HCT116 (cell line): ENCODE measurements at regions not wholly inside any gene's neighbourhood (a gene's known extent, or its start where the extent isn't known, plus 50 kb on each side); places are given as distances from the start of the nearest gene placed in this dataset.

Experiments
- ATAC-seq: fragments of 200-7000 bp; cut with Tn5 transposase; 2 replicates; pipeline ENCODE4 v1.9.1; 2020; ENCODE audit warnings: mild to moderate bottlenecking, moderate library complexity
- BruUV-seq: library from RNA; stranded (reverse); fragments of 400-500 nt; replicated peaks from 2 replicates; lab custom pipeline; 2021; lab: Mats Ljungman, UMichigan
- CTCF ChIA-PET: fragments of 300-600 bp; sonication (Branson Sonifier 250); formaldehyde crosslinking; loops from one replicate; lab custom pipeline; 2021; ENCODE audit warnings: antibody characterized with exemption; lab: Charles Lee
- POLR2A ChIA-PET: fragments of 300-600, 350-600 bp; sonication (Branson Sonifier 250); formaldehyde crosslinking; loops from one replicate; lab custom pipeline; 2021; ENCODE audit warnings: antibody characterized with exemption; lab: Charles Lee
- RAD21 ChIA-PET, 2 experiments: fragments of 300-600 bp; sonication (Branson Sonifier 250); formaldehyde crosslinking; loops; one replicate each; lab custom pipeline; 2023; ENCODE audit warnings: low total read pairs in 2 of 2; ENCODE audit not compliant: uncharacterized antibody in 2 of 2, unreplicated experiment in 2 of 2, low non-redundant PET in 1 of 2; lab: Charles Lee
- DNase-seq: peaks from one replicate; pipeline ENCODE4 v3.0.0-alpha.2; 2010; ENCODE audit warnings: low read depth, low spot score
- H2AFZ ChIP-seq: fragments of 200-600 bp; shearing (Covaris generic), sonication (generic); 2 replicates; pipeline ENCODE4 v1.6.1; 2017; ENCODE audit warnings: low read depth, mixed run types, mixed read lengths, antibody characterized with exemption, low read length; ENCODE audit not compliant: poor library complexity, severe bottlenecking
- H3K27ac ChIP-seq: 2 replicates; pipeline ENCODE4 v1.5.1; 2012; ENCODE audit warnings: low read depth, low read length
- H3K27me3 ChIP-seq: fragments of 200-600 bp; sonication (generic); 2 replicates; pipeline ENCODE4 v1.6.1; 2016; ENCODE audit warnings: mixed run types, low read length, mixed read lengths; ENCODE audit not compliant: insufficient read depth
- H3K36me3 ChIP-seq, 2 experiments: fragments of 200-500 bp in 1 of 2; fragments of 200-600 bp in 1 of 2; sonication (Bioruptor generic) in 1 of 2; sonication (generic) in 1 of 2; 2 replicates each; pipeline versions ENCODE4 v1.5.1 to v1.6.1; 2014 to 2016; ENCODE audit warnings: low read length in 2 of 2, inconsistent platforms in 1 of 2, mixed read lengths in 1 of 2, mixed run types in 1 of 2; ENCODE audit not compliant: insufficient read depth in 2 of 2, control insufficient read depth in 1 of 2
- H3K4me1 ChIP-seq, 2 experiments: fragments of 200-600 bp in 1 of 2; sonication (generic) in 1 of 2; 2 replicates each; pipeline versions ENCODE4 v1.5.1 to v1.6.1; 2012 to 2017; ENCODE audit warnings: low read length in 2 of 2, inconsistent platforms in 1 of 2, mild to moderate bottlenecking in 1 of 2, mixed read lengths in 1 of 2, mixed run types in 1 of 2, moderate library complexity in 1 of 2; ENCODE audit not compliant: insufficient read depth in 2 of 2, control insufficient read depth in 1 of 2
- H3K4me2 ChIP-seq: fragments of 200-600 bp; sonication (generic); 2 replicates; pipeline ENCODE4 v1.6.1; 2017; ENCODE audit warnings: mixed run types, low read length, mixed read lengths
- H3K4me3 ChIP-seq, 2 experiments: fragments of 200-600 bp in 1 of 2; sonication (generic) in 1 of 2; replicated peaks in 1 of 2; 2 replicates each; pipeline ENCODE4 v1.5.1; 2011 to 2016; ENCODE audit warnings: low read length in 2 of 2, control low read depth in 1 of 2, low read depth in 1 of 2, mild to moderate bottlenecking in 1 of 2, mixed read lengths in 1 of 2, mixed run types in 1 of 2
- H3K79me2 ChIP-seq: fragments of 200-600 bp; sonication (generic); 2 replicates; pipeline ENCODE4 v1.6.1; 2017; ENCODE audit warnings: mild to moderate bottlenecking, mixed run types, low read length, moderate library complexity, mixed read lengths; ENCODE audit not compliant: insufficient read depth
- H3K9ac ChIP-seq: fragments of 200-600 bp; sonication (generic); 2 replicates; pipeline ENCODE4 v1.6.1; 2016; ENCODE audit warnings: low read length, mixed read lengths
- H3K9me2 ChIP-seq: fragments of 200-600 bp; sonication (generic), shearing (Covaris generic); 2 replicates; pipeline ENCODE4 v1.6.1; 2017; ENCODE audit warnings: mixed run types, mild to moderate bottlenecking, moderate library complexity; ENCODE audit not compliant: insufficient read depth
- H3K9me3 ChIP-seq, 2 experiments: fragments of 200-500 bp in 1 of 2; fragments of 200-600 bp in 1 of 2; sonication (Bioruptor generic) in 1 of 2; sonication (generic) in 1 of 2; 2 replicates each; pipeline ENCODE4 v1.6.1; 2014 to 2017; ENCODE audit warnings: low read length in 2 of 2, mixed read lengths in 2 of 2, inconsistent platforms in 1 of 2, low read depth in 1 of 2, mild to moderate bottlenecking in 1 of 2, mixed run types in 1 of 2, moderate library complexity in 1 of 2; ENCODE audit not compliant: control insufficient read depth in 1 of 2, insufficient read depth in 1 of 2
- H4K20me1 ChIP-seq: fragments of 200-600 bp; sonication (generic), shearing (Covaris generic); 2 replicates; pipeline ENCODE4 v1.6.1; 2017; ENCODE audit warnings: mixed run types, mild to moderate bottlenecking, moderate library complexity; ENCODE audit not compliant: insufficient read depth
- ATF3 ChIP-seq: IDR thresholded peaks from 2 replicates; pipeline ENCODE4 v1.6.1; 2012
- EGR1 ChIP-seq: IDR thresholded peaks from 2 replicates; pipeline ENCODE4 v1.6.1; 2012; ENCODE audit warnings: low read depth
- ELF1 ChIP-seq: IDR thresholded peaks from 2 replicates; pipeline ENCODE4 v1.6.1; 2012; ENCODE audit warnings: low read depth, borderline replicate concordance
- EZH2 ChIP-seq: fragments of 200-600 bp; sonication (generic); IDR thresholded peaks from 2 replicates; pipeline ENCODE4 v1.6.1; 2017; ENCODE audit warnings: antibody characterized with exemption, mixed run types
- EZH2phosphoT487 ChIP-seq: fragments of 200-600 bp; IDR thresholded peaks from 2 replicates; pipeline ENCODE4 v1.6.1; 2018; ENCODE audit warnings: antibody characterized with exemption, borderline replicate concordance
- FOSL1 ChIP-seq: IDR thresholded peaks from 2 replicates; pipeline ENCODE4 v1.6.1; 2012; ENCODE audit warnings: low read depth
- JUND ChIP-seq: IDR thresholded peaks from 2 replicates; pipeline ENCODE4 v1.6.1; 2012
- POLR2A ChIP-seq: IDR thresholded peaks from 2 replicates; pipeline ENCODE4 v1.7.0; 2011; ENCODE audit warnings: borderline replicate concordance; ENCODE audit not compliant: insufficient read depth, insufficient read length; ENCODE audit errors: extremely low read depth
- POLR2AphosphoS5 ChIP-seq: IDR thresholded peaks from 2 replicates; pipeline ENCODE4 v1.6.1; 2011; ENCODE audit warnings: mild to moderate bottlenecking, low read depth, low read length, moderate library complexity
- REST ChIP-seq: IDR thresholded peaks from 2 replicates; pipeline ENCODE4 v1.6.1; 2012; ENCODE audit warnings: low read depth
- SIN3A ChIP-seq: IDR thresholded peaks from 2 replicates; pipeline ENCODE4 v1.6.1; 2012; ENCODE audit warnings: low read depth
- ZFX ChIP-seq: fragments of 450-650 bp; IDR thresholded peaks from 2 replicates; pipeline ENCODE4 v1.6.1; 2017
- ZNF274 ChIP-seq: fragments of 200-500 bp; sonication (Bioruptor generic); IDR thresholded peaks from 2 replicates; pipeline ENCODE4 v1.6.1; 2014; ENCODE audit warnings: mild to moderate bottlenecking, low read depth, low read length, inconsistent platforms
- intact Hi-C: fragments of 100-400 bp; cut with micrococcal nuclease; formaldehyde crosslinking; loops from 2 replicates; pipeline ENCODE4 v1.10.0; 2022
- TF ChIP-seq, protein P1 (sequence below), 3 experiments: fragments of 200-600 bp in 1 of 3; sonication (generic) in 1 of 3; IDR thresholded peaks in 2 of 3; conservative IDR thresholded peaks in 1 of 3; 2 replicates each; pipeline ENCODE4 v1.5.1; 2012 to 2017; ENCODE audit warnings: low read depth in 2 of 3, low read length in 2 of 3, antibody characterized with exemption in 1 of 3, borderline replicate concordance in 1 of 3, control low read depth in 1 of 3, mild to moderate bottlenecking in 1 of 3, mixed read lengths in 1 of 3, mixed run types in 1 of 3, moderate library complexity in 1 of 3; ENCODE audit not compliant: insufficient read depth in 1 of 3
- TF ChIP-seq, protein P2 (sequence below): IDR thresholded peaks from 2 replicates; pipeline ENCODE4 v1.6.1; 2011; ENCODE audit warnings: mild to moderate bottlenecking, low read length, moderate library complexity; ENCODE audit not compliant: insufficient replicate concordance; ENCODE audit errors: extremely low read depth

- TF ChIP-seq REST (no peak), ATF3 (no peak), EZH2phosphoT487 (no peak), ZNF274 (no peak), ZFX (no peak), ELF1 (no peak), FOSL1 (no peak), EGR1 (no peak), POLR2AphosphoS5 (no peak)
Observed at GRCh38 chr7:70857793-70858545, 274.0 kb upstream of the GALNT17 start (continued).

GRCh38 chr7:70867513-70867912 lies 264.4 kb upstream of the GALNT17 start:
- ATAC-seq (no peak), DNase-seq (no peak)
- Histone ChIP-seq H3K36me3 (no peaks in the 10 kb centered on the region), H3K79me2 (no peaks in the 10 kb centered on the region), H3K4me3 (no peak overlapping the region), H3K4me2 (no peak overlapping the region), H3K4me1 (no peaks in the 10 kb centered on the region), H4K20me1 (no peaks in the 10 kb centered on the region), H3K9me2 (no peaks in the 10 kb centered on the region)
- ChIA-PET POLR2A (no interaction called here), RAD21 (no interaction called here)
- TF ChIP-seq FOSL1 (no peak), POLR2AphosphoS5 (no peak), JUND (no peak), POLR2A (no peak), SIN3A (no peak), EZH2 (no peak), ELF1 (no peak)
- TF ChIP-seq, protein P1, sequence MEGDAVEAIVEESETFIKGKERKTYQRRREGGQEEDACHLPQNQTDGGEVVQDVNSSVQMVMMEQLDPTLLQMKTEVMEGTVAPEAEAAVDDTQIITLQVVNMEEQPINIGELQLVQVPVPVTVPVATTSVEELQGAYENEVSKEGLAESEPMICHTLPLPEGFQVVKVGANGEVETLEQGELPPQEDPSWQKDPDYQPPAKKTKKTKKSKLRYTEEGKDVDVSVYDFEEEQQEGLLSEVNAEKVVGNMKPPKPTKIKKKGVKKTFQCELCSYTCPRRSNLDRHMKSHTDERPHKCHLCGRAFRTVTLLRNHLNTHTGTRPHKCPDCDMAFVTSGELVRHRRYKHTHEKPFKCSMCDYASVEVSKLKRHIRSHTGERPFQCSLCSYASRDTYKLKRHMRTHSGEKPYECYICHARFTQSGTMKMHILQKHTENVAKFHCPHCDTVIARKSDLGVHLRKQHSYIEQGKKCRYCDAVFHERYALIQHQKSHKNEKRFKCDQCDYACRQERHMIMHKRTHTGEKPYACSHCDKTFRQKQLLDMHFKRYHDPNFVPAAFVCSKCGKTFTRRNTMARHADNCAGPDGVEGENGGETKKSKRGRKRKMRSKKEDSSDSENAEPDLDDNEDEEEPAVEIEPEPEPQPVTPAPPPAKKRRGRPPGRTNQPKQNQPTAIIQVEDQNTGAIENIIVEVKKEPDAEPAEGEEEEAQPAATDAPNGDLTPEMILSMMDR (IDR thresholded peaks at IDR 0.05 in 2 of 3, conservative IDR thresholded peaks at IDR 0.05 in 1 of 3; ENCODE audit: borderline replicate concordance in 1 of 3, insufficient read depth in 1 of 3, low read depth in 2 of 3, low read length in 2 of 3) = no peak
- TF ChIP-seq, protein P2, sequence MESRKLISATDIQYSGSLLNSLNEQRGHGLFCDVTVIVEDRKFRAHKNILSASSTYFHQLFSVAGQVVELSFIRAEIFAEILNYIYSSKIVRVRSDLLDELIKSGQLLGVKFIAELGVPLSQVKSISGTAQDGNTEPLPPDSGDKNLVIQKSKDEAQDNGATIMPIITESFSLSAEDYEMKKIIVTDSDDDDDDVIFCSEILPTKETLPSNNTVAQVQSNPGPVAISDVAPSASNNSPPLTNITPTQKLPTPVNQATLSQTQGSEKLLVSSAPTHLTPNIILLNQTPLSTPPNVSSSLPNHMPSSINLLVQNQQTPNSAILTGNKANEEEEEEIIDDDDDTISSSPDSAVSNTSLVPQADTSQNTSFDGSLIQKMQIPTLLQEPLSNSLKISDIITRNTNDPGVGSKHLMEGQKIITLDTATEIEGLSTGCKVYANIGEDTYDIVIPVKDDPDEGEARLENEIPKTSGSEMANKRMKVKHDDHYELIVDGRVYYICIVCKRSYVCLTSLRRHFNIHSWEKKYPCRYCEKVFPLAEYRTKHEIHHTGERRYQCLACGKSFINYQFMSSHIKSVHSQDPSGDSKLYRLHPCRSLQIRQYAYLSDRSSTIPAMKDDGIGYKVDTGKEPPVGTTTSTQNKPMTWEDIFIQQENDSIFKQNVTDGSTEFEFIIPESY = no peak
- TF ChIP-seq, all 23 proteins: peak for 0
- Histone ChIP-seq H3K9ac (no peak overlapping the region), H3K27ac (no peak overlapping the region), H3K27me3 (no peaks in the 10 kb centered on the region), H2AFZ (no peak overlapping the region), H3K9me3 (peaks cover 0 to 4% of the 10 kb centered on the region in 2 experiments; a peak in 2 of 4 replicates)
- CTCF ChIA-PET = no interaction called here
- no TSS peak for BruUV-seq
- intact Hi-C loops = no loop called here
